Activated CD8-positive, alpha-beta memory T cell treated with anti-CD3 and anti-CD28 coated beads for 48 hours (primary cell): ENCODE measurements at regions not wholly inside any gene's neighbourhood (a gene's known extent, or its start where the extent isn't known, plus 50 kb on each side); places are given as distances from the start of the nearest gene placed in this dataset.

Source experiments
- DNase-seq, 3 experiments: peaks; one replicate each; pipeline ENCODE4 v3.0.0-alpha.2; 2020; ENCODE audit warnings: low read depth in 2 of 3, low spot score in 2 of 3

GRCh38 chrX:149157976-149158375 is 347.1 kb downstream of the IDS start:
- no peak for DNase-seq

DNA sequence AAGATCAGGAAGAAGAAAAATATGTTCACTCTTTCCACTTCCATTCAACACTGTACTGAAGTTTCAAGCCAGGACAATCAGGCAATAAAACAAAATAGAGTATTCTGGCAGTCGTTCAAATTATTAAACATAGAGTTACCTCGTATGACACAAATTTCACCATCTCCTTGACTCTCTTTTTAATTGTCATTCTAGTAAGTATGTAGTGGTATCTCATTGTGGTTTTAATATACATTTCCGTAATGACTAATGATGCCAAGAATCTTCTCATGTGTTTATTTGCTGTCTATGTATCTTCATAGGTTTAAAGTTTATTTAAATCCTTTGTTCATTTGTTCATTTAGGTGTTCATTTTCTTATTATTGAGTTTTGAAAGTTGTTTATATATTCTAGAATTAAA is 352.2 kb downstream of the IDS start:
- DNase-seq, result no peak

- DNase-seq, result no peak
Measured at GRCh38 chrX:149151805-149152757, 353.0 kb downstream of the IDS start.

GRCh38 chrX:149145845-149146285 is 359.2 kb downstream of the IDS start:
- DNase-seq, result no peak

GRCh38 chrX:149131774-149132173 is 373.3 kb downstream of the IDS start:
- DNase-seq, result no peak

DNA sequence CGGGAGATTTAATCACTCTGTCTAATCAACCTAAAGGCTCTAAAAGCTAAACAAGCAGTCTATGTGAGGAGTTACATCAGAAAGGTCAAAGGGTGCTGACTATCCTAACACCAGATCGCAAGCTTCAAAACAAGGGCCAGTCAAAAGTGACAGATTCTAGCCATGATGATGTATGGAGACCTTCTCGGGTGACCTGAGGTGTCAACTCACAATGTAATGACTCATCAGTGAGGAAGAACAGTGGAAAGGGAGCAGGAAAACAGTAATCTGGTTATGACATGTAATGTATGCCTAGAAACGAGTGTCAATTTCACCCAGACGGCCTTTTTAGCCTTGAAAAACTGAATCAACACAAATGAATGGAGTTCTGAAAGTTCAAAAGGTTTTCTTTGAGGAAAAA is 375.3 kb downstream of the IDS start:
- no peak for DNase-seq

DNA sequence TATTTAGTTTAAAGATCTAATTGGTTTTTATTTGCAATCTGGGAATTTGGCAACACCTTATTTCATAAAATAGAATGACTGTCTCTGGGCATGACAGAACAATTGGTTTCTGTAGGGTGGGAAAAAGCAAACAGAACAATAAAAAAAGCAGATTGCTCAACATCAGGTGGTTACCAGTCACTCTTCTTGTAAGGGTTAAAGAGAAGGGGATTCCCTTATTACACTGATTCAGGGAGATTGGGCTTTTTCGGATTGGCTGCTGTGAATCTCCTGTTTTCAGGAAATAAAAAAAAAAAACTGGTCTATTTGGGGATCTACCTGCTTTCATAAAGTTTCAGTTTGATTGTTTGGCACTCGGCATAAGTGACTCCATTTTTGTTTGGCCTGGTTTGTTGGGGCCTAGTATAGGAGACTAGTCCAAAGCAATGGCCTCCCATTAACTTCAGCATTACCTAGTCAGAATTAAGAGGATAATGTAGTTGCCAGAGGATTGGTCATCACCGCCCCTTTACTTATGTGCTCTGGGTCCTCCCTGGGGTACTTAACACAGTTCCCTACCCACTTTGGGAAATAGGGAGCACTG is 380.5 kb downstream of the IDS start:
- no peak for DNase-seq

DNA sequence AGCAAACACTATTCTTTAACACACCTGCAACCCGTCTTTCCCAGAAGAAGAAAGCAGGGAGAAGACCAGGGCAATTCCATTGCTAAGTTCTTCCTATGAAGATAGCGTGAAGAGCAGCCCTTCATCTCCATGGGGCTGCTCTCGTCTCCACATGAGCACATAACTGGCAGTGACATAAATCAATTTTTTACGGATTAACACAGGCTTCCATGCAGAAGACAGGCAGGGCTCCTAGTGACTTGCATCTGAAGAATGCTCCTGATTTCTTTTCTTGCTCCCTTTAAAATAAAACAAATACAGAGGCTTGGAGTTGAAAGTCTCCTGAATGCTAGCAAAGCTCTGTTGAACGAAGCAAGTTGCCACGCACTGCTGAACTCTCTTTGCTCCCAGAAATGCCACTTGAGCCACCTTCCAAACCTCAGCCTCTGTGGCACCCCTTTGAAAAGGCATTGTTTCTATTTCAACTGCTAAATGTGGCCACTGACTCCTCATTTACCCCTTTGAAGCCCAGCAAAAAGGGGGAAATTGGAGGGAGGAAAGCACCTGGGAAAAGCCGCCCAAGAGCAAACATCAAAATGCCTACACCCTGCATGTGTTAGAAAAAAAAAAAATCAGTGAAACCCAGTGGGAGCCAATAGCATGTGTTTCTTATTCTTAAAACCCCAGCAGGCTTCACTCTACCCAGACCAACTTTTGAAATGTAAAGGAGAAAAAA is 383.7 kb downstream of the IDS start:
- DNase-seq, result no peak

DNA sequence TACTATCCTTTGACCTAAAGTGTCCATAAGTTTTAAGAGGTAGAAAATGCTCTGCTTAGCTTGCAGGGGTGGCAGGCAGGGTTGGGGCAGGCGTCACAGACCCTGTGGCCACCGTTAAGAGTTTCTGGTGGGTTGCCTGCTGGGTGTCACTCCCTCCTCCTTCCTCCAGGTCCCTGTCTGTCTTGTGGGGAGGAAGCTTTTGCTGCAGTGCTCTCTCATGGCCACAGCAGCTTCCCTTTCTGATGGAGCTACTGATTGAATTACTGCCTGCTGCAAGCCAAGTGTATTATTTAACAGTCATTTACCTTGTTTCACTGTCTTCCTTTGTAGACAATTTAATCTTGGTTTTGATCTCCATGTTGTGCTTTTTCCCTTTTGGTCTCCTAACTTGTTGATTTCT is 384.6 kb downstream of the IDS start:
- no peak for DNase-seq

DNA sequence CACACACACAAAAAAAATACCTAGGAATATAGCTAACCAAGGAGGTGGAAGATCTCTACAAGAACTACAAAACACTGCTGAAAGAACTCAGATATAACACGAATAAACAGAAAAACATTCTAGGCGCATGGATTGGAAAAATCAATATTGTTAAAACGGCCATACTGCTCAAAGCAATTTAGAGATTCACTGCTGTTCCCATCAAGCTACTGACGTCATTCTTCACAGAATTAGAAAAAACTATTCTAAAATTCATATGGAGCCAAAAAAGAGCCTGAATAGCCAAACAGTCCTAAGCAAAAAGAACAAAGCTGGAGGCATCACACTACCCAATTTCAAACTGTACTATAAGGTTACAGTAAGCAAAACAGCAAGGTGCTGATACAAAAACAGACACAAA is 390.2 kb downstream of the IDS start:
- no peak for DNase-seq

DNA sequence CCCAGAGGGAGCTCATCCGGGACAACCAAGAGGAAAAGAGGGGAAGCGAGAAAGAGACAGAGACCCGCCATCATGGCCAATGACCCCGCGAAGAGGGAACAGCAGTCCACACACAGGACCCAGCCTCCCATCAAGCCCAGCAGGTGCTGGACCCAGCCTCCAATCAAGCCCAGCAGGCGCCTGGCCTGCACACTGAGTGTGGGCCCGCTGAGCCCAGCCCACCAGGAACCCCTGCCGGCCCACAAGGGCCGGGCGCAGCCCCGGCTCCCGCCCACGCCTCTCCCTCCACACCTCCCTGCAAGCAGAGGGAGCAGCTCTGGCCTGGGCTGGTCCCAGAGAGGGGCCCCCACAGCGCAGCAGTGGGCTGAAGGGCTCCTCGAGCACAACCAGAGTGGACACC is 391.1 kb downstream of the IDS start:
- no peak for DNase-seq

- no peak for DNase-seq
Measured at GRCh38 chrX:149097786-149098185, 407.3 kb downstream of the IDS start.

GRCh38 chrX:149092179-149092578 is 412.9 kb downstream of the IDS start:
- no peak for DNase-seq

GRCh38 chrX:149079805-149080406 is 425.2 kb downstream of the IDS start:
- no peak for DNase-seq

- no peak for DNase-seq
Measured at GRCh38 chrX:149074398-149074797, 430.7 kb downstream of the IDS start.

DNA sequence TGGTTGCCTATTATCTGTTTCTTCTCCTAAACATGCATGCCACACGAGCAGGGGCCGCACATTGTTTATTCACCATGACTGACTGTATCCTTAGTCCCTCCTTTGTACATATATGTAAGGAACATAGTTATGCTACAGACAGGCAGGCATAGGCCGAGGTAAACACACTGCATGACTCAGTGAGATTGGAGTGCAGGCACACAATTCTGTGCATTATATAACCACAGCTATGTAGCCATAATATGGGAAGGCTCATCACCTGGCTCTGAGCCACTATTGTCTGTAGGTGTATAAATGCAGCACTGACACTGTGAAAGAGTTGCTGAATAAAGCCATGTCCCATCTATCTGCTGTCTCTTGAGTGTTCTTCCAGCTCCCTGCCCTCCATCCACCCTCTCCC is 431.6 kb downstream of the IDS start:
- DNase-seq, result no peak

- DNase-seq, result no peak
Measured at GRCh38 chrX:149069899-149070298, 435.2 kb downstream of the IDS start.

- no peak for DNase-seq
Measured at GRCh38 chrX:149060921-149061320, 444.2 kb downstream of the IDS start.
